OCI-LY1 (cell line): ENCODE measurements at regions not wholly inside any gene's neighbourhood (a gene's known extent, or its start where the extent isn't known, plus 50 kb on each side); places are given as distances from the start of the nearest gene placed in this dataset.

Experiments used
- EZH2 ChIP-seq: fragments of 200-600 bp; sonication (generic), shearing (Covaris generic); IDR thresholded peaks from 2 replicates; pipeline ENCODE4 v1.8.0; 2017; ENCODE audit warnings: borderline replicate concordance, mixed run types, mild to moderate bottlenecking, antibody characterized with exemption, low read length, moderate library complexity, mixed read lengths
- TF ChIP-seq, protein P1 (sequence below): fragments of 200-600 bp; sonication (generic), shearing (Covaris generic); IDR thresholded peaks from 2 replicates; pipeline ENCODE4 v1.5.1; 2017; ENCODE audit warnings: mild to moderate bottlenecking, antibody characterized with exemption, low read length, moderate library complexity, mixed read lengths

DNA sequence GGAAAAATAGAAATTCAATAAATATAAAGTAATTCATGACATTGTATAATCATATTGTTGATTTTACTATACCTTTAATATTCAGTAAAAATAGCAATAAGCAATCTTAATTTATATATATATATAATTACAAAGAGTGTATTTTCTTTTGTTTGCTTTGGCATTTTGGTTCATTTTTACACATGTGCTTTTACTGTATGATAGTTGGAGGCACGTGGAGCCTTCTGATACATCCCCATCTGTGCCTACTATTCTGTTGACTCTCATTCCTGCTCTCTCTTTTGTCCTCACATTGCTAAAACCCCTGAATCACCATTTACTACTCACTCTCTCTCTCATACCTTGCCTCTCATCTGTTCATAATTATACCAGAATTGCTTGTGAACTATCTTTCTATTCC lies 106.4 kb upstream of the NDST4 start:
- TF ChIP-seq EZH2 = no peak
- TF ChIP-seq, protein P1, sequence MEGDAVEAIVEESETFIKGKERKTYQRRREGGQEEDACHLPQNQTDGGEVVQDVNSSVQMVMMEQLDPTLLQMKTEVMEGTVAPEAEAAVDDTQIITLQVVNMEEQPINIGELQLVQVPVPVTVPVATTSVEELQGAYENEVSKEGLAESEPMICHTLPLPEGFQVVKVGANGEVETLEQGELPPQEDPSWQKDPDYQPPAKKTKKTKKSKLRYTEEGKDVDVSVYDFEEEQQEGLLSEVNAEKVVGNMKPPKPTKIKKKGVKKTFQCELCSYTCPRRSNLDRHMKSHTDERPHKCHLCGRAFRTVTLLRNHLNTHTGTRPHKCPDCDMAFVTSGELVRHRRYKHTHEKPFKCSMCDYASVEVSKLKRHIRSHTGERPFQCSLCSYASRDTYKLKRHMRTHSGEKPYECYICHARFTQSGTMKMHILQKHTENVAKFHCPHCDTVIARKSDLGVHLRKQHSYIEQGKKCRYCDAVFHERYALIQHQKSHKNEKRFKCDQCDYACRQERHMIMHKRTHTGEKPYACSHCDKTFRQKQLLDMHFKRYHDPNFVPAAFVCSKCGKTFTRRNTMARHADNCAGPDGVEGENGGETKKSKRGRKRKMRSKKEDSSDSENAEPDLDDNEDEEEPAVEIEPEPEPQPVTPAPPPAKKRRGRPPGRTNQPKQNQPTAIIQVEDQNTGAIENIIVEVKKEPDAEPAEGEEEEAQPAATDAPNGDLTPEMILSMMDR = no peak
